ENCODE measurements at regions not wholly inside any gene's neighbourhood (a gene's known extent, or its start where the extent isn't known, plus 50 kb on each side); places are given as distances from the start of the nearest gene placed in this dataset.
A peak's percentile ranks its signal among the peaks of the same experiment; 100 is the strongest.

DNA sequence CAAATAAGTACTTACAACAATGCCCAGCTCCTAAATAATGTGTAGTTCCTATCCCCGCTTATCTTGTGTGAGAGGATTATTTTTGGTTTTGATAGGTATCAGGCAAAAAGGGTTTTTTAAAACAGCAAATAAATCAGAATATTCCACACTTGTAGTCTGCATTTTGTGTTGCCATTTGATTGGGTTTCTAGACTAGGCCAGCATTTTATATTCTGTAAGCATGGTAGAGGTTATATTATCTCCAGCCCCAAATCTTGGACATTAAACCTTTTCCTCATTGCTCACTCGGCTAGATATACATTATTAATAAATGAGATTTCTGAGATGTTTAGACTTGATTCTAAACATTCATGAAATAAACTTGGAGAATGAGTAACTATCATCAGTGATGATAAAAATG lies 165.7 kb upstream of the C1orf21 start:
- no peak for DNase-seq

DNA sequence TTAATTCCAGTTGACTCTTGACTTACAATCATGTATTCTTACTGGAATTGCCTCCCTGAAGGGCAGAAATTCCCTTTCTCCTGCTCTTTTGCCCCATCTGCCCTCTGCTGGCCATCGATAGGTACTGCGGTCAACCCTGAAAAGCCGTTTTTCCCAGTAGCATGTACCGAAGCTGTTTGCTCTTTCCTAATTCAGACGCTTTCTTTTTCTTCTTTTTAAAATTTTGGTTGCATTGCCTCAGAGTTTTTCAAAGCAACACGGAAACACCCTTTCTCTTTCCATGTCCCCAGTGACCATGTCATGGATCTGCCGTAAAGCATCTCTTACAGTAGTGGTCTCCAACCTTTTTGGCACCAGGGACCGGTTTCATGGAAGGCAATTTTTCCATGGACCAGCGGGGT lies 164.2 kb upstream of the C1orf21 start:
- peak; percentile 18 for DNase-seq

DNA sequence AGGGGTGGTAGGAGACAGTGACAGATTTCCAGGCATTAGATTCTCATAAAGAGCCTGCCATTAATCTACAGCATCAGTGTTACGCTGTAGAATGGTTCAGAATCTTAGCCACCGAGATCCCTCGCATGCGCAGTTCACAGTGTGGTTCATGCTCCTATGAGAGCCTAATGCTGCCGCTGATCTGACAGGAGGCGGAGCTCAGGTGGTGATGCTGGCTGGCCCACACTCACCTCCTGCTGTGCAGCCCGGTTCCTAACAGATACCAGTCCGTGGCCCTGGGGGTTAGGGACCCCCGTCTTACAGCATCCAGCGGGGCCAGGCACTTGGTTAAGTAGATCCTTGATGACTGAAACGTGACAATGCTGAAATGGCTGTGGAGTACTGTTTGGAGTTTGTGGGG lies 163.6 kb upstream of the C1orf21 start:
- no peak for DNase-seq

GRCh38 chr1:184225283-184226099 lies 161.3 kb upstream of the C1orf21 start:
- DNase-seq, result no peak

DNA sequence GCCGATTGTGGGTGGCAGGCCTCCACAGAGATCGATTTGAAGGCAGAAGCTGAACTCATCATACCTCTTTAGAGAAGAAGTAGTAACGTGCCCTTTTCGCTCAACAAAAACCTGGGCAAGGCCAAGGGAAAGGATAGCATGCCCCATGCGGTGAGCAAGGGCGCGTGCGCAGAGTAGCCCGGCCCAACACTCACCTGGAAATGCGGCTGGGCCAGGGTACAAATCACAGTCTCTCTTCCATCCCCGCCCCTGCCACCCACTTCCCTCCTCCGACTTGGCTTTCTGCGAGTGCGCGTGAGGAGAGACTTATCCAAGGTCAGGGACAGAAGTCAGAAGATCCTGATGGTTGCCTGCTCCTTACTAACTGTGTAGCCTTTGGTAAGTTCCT lies 160.7 kb upstream of the C1orf21 start:
- DNase-seq, result no peak

DNA sequence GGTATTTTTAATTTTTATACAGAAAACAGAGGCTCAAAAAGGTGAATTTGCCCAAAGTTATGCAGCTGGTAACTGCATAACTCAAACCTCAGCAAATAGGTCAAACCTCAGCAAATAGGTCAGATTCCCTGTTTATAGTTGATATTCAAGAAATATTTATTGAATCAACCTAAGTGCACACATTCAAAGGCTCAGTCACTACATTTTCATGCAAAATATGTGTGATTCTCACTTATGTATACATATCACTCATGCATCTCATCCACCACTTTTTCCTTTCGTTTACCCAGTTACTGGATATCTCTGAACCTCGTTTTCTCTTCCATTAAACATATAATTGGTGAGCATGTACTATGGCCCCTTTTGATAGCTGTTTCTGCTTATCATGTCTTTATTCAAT lies 158.3 kb upstream of the C1orf21 start:
- DNase-seq, result no peak

- DNase-seq, result no peak
Measured at GRCh38 chr1:184237588-184237987, 149.2 kb upstream of the C1orf21 start.

GRCh38 chr1:184241446-184241845 lies 145.4 kb upstream of the C1orf21 start:
- DNase-seq, result no peak

- no peak for DNase-seq
Measured at GRCh38 chr1:184242507-184242943, 144.3 kb upstream of the C1orf21 start.

DNA sequence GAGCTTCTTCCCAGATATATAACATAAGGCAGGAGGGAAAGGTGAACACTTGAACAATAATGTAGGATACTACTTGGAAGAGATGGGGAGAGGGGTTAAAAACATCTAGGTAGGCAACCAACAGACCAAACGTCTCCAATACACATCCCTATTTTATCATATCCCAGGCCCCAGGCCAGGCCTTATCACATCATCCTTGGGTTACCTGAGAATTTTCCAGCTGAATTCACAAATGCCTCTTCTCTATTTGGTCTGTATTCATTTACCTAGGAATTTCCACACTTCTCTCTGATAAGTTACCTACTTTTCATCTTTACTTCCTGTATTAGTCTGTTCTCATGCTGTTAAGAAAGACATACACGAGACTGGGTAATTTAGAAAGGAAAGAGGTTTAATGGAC lies 141.9 kb upstream of the C1orf21 start:
- no peak for DNase-seq

DNA sequence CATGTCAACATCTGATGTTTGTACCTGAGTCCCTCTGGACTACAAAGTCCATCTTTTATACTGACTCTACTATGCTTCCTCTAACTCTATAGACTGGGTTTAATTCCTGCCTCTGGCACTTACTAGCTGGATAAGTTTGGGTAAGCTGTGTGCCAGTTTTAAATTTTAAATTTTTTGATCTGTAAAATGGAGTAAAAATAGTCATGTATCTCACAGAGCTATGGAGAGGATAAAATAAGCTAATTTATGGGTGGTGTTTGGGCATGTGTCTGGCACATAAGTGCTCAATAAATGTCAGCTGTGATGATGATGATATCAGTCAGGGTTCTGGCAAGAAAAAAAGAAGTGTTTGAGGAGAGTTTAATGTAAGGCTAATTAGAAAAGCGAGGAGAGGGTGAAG lies 139.2 kb upstream of the C1orf21 start:
- no peak for DNase-seq

DNA sequence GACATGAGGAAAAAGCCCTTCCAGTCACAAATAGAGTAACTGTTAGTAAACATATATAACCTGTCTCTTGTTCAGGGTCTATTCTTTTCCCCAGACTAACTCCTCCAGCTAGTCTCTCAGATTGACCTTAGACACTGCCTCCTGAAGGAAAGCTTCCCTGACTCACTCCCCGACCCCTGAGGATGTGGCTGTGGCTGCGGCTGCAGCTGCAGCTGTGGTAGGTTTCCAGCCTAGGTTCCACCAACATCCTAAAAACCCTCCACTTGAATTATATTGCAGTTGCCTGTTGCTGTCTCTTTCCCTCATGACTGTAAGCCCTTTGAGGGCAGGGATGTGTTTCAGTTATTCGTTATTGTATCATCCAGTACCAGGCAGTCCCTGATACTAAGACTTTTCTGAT lies 132.9 kb upstream of the C1orf21 start:
- DNase-seq, result no peak

GRCh38 chr1:184254849-184255248 lies 132.0 kb upstream of the C1orf21 start:
- no peak for DNase-seq

- no peak for DNase-seq
Measured at GRCh38 chr1:184255560-184255959, 131.3 kb upstream of the C1orf21 start.

- DNase-seq, result no peak
Measured at GRCh38 chr1:184257873-184258272, 129.0 kb upstream of the C1orf21 start.

DNA sequence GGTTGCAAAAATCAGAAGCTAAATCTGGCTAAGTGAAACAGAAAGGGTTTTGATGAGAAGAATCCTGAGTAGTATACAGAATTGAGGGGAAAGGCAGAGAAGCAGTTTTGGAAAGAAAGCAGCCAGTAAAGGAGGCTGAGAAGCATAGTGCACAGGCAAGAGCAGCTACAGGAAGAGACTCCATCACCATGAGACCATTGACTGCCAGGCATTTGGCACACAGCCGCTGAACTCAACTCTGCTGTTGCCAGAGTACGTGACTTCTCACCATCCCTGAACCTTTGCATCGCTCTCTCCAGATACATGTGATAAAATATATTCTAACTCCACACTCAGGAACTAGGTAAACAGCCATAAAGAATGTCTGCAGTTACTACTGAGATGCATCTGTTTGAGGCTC lies 128.3 kb upstream of the C1orf21 start:
- no peak for DNase-seq

DNA sequence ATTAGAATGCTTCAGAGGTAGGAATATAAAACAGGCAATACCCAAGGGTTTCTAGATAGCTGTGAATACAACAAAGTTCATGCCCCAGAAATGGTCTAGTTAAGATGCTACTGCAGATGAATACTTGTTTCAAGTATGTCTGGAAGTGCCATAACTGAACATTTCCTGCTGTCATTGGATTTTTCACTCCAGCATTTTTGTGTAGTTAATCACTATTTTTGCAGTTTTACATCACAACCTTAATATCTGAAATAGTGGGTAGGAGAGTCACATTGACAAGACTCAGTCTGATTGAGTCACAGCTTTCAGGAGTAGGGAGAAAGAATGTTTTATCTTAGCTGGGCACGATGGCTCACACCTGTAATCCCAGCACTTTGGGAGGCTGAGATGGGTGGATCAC lies 126.4 kb upstream of the C1orf21 start:
- DNase-seq, result no peak

- no peak for DNase-seq
Measured at GRCh38 chr1:184262109-184262508, 124.7 kb upstream of the C1orf21 start.

GRCh38 chr1:184267747-184268146 lies 119.1 kb upstream of the C1orf21 start:
- no peak for DNase-seq

GRCh38 chr1:184270556-184270955 lies 116.3 kb upstream of the C1orf21 start:
- no peak for DNase-seq

DNA sequence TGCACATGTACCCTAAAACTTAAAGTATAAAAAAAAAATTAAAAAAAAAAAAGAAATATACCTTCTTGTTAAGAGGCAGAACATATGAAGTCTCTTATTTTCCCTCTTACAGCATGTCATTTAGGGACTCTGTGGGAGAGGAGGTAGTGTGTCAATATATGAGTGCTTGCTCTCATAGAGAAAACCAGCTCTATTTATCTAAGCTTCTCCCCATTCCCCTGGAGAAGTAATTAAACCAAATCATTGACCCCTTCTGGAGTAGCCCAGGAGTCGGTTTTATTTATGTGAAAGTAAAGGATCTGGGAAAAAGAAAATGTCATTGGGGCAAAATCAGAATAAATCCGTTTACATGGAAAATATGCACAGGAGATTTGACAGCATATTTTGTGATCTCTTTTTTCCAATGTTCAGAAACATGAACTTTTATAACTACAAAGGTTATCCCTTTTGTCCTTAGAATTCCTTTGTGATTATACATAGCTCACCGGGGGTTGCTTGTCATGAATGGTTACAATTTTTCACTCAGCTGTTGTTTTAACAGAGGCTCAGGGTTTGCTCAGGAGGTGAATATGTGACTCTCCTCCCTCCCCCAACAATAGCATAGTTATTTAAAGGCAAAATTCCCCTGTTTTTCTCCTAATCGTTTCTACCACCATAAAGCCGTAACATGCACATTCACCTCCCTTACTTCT lies 114.5 kb upstream of the C1orf21 start:
- no peak for DNase-seq

- no peak for DNase-seq
Measured at GRCh38 chr1:184276416-184276815, 110.4 kb upstream of the C1orf21 start.

GRCh38 chr1:184279911-184280458 lies 106.8 kb upstream of the C1orf21 start:
- no peak for DNase-seq

- DNase-seq, result no peak
Measured at GRCh38 chr1:184283999-184284398, 102.8 kb upstream of the C1orf21 start.

Measured in activated effector memory CD4-positive, alpha-beta T cell treated with Interleukin-2 at 50 U/mL for 16 hours (primary cell).